GM13977 (cell line): ENCODE measurements at regions not wholly inside any gene's neighbourhood (a gene's known extent, or its start where the extent isn't known, plus 50 kb on each side); places are given as distances from the start of the nearest gene placed in this dataset.

ENCODE experiments used
- DNase-seq: peaks from one replicate; pipeline ENCODE4 v3.0.0; 2012; ENCODE audit warnings: low spot score
- CTCF ChIP-seq: IDR thresholded peaks from 2 replicates; pipeline ENCODE4 v1.5.1; 2012; ENCODE audit warnings: mild to moderate bottlenecking, control low read depth; ENCODE audit not compliant: insufficient read depth; ENCODE audit errors: extremely low read depth, missing control alignments
- in situ Hi-C: fragments of 300-500 bp; cut with MboI; formaldehyde crosslinking; loops from one replicate; pipeline ENCODE4 v1.12.0; 2022; ENCODE audit warnings: low sequenced_read_pairs, low pct_unique_long_range_greater_than_20kb, mixed read lengths, inconsistent platforms; ENCODE audit not compliant: unreplicated experiment

GRCh38 chrX:35665311-35665710, 132.8 kb upstream of the MAGEB16 start:
- in situ Hi-C loops: no loop called here
- DNase-seq: no peak
- no peak for TF ChIP-seq CTCF

GRCh38 chrX:35670889-35671288, 127.3 kb upstream of the MAGEB16 start:
- no peak for DNase-seq
- TF ChIP-seq CTCF: no peak
- in situ Hi-C loops: no loop called here

GRCh38 chrX:35675151-35675550, 123.0 kb upstream of the MAGEB16 start:
- DNase-seq: no peak
- in situ Hi-C loops: no loop called here
- TF ChIP-seq CTCF: no peak

- TF ChIP-seq CTCF: no peak
- in situ Hi-C loops: no loop called here
- DNase-seq: no peak
Observed at GRCh38 chrX:35680940-35681346, 117.2 kb upstream of the MAGEB16 start.

GRCh38 chrX:35682476-35682875, 115.7 kb upstream of the MAGEB16 start:
- in situ Hi-C loops: no loop called here

GRCh38 chrX:35696760-35697234, 101.3 kb upstream of the MAGEB16 start:
- DNase-seq: no peak
- in situ Hi-C loops: no loop called here
- no peak for TF ChIP-seq CTCF

More at GRCh38 chrX:35682476-35682875, 115.7 kb upstream of the MAGEB16 start:
- TF ChIP-seq CTCF: no peak
- no peak for DNase-seq

GRCh38 chrX:35699642-35700041, 98.5 kb upstream of the MAGEB16 start:
- in situ Hi-C loops: no loop called here
- DNase-seq: no peak
- TF ChIP-seq CTCF: no peak
